Stimulated activated CD8-positive, alpha-beta memory T cell treated with anti-CD3 and anti-CD28 coated beads, Interleukin-4, amount 100 ng/mL, for 4 hours (primary cell): ENCODE measurements at regions not wholly inside any gene's neighbourhood (a gene's known extent, or its start where the extent isn't known, plus 50 kb on each side); places are given as distances from the start of the nearest gene placed in this dataset.

Source experiments
- DNase-seq, 2 donors: peaks; one replicate each; pipeline ENCODE4 v3.0.0-alpha.2; 2020; ENCODE audit warnings: low read depth in 2 of 2, low spot score in 1 of 2

DNA sequence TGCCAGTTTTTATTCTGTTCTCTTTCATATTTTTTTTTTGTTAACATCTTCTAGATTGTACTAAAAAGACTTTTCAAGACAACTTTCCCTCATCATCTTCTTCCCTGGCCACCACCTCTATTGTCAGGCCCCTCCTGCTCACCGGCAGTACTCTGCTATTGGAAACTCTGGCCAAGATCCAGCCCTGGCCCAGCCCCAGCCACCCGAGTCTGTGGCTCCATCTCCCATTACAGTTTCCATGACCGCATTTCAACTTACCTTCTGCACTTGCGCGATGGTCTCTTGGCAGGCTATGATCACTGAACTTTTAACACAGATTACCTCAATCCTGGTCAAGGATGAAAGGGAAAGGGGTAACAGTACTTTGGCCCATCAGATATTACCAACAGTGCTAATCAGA, 137.7 kb upstream of the POM121L12 start:
- no peak for DNase-seq

DNA sequence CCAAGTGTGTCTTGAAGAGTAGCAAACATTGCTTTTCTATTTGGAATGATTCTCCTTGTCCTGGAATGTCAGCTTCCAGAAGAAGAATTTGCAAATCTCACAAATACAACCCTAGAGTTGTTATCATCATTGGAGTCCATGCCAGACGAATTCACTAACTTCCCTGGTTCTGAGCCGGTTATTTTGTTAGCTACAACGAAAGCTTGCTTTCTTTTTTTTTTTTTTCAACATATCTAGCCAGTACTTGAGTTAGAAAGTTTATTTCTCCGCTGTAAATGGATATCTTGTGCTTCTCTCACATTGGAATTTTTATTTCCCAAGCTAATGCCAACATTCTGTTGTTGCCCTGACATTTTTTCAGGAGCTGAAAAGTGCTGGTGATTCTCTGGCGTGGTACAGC, 138.1 kb upstream of the POM121L12 start:
- no peak for DNase-seq

DNA sequence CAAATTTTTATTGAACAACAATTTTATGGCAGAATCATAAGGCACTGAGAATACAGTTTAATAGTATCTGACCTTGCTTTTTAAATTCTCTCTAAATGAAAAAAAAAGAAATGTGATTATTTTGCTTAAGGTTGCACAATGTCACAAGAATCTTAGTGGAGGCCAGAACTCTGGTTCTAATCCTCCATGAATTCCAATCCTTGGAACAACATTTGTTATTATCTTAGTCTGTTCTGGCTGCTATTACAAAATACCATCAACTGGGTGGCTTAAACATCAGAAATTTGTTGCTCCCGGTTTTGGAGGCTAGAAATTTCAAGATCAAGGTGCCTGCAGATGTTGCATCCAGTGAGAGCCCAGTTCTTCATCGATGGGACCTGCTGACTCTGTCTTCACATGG, 158.2 kb upstream of the POM121L12 start:
- no peak for DNase-seq

DNA sequence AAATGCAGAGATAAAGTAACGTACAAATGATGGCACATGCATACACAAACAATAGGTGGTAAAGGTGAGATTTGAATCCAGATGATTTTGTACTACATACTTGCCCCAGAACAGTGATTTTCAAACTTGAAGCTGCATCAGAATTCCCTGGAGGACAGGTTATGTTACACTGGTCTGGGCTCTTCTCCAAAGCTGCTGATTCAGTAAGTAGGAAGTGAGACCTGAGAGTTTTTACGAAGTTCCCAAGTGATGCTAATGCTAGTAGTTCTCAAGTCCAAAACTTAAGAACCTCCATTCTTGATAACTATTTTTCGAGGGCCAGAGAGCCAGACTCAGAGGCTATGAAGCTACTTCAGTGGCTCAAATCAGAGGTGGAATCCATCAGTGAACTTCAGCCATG, 159.0 kb upstream of the POM121L12 start:
- no peak for DNase-seq

DNA sequence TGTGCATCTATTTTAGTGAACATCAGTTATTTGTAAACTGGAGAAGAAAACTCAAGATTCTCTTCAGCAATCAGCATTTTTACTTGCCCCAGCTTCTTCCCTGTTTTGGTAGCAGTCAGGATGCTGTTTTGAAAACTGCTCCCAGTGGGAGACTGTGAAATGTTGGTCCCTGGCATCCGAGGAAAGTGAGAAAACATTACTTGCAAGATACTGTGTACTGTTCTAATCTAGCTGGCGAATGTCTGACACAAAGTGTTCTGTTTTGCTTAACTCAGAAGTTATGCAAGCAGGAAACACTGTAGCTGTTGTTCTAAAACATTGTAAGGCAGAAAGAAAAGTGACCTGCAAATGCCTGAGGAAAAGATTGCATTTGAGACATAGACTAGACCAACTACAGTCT, 171.8 kb upstream of the POM121L12 start:
- DNase-seq, result no peak

DNA sequence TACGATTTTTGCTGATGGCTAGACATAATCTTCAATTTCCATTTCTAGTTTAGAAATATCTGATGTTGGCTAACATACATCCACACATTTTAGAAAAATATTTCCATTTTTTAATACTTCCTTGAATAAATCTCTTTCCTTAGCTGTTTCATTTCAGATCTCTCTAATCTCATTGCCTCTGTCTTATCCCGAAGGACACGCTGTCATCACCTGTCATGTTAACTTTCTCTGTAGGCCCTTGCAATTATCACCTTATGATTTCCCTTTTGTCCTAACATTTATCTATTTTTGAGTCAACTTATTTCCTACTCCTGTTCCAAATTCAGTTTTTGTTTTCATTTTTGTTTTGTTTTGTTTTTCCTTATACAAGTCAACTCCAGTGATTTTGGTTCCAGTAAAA, 173.1 kb upstream of the POM121L12 start:
- DNase-seq, result no peak

DNA sequence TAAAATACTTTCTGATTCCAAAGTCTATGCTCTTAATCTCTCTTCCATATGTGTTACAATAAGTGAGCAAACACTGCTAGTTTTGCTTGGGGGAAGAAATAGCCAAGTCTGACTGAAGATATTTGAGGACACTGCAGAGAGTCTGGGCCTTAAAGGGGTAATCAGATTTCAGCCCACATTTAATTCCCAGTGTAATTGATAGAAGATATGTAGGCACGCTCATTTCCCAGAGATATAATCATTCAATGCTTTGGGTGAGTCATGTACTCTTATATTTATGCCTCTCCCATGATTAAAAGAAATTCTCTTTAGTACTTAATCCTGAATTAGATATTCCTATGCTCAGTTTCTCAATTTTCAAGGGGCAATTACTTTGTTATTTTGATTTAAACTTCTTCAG, 178.1 kb upstream of the POM121L12 start:
- no peak for DNase-seq

DNA sequence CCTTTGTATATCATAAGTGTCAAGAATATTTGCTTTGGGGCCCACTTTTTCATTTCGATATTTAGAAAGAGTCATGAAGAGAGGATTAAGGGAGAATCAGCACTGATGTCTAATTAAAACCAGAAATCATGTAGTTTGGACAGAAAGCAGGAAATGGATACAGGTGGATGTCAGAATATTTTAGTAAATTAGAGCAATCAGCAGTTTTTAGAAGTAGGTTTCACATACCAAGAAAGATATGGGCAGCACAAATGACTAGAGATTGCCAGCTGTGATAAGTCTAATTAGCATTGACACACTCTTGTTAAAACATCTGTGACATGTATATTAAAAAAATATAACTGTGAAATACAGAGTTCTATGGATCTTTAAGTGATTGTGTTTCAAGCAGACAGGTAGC, 180.8 kb upstream of the POM121L12 start:
- DNase-seq, result no peak

DNA sequence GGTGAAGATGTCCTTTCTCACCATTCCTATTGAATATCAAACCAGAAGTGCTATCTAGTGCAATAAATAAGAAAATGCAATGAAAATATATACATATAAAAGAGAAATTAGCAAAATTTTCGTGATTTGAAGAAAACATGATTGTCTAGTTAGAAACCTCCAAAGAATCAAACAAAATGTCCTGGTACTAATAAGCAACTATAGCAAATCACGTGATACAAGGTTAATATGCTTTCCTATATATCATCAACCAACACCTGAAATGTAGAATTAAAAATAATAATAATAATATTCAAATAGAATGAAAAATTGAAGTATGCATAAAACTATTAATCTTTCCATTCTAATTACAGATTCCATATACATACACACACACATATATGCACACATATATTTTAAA, 183.9 kb upstream of the POM121L12 start:
- no peak for DNase-seq

DNA sequence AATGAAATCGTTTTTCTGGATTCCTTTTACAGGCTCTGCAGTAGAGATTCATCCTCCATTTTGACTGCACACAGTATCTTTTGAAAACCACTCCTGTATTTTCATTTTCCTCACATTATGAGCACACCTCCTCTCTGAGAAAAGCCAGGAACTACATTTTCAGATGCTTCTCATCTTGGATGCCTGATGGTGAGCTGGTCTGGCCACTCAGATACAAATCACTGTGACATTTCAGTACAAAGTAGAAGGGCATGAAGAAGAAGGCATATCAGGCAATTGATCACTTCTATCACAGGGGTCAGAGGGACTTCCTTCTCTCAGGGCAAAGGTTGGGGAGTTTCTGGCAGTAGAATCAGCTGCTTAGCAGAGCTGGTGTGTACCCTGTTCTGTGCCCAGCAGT, 192.0 kb upstream of the POM121L12 start:
- DNase-seq, result no peak

DNA sequence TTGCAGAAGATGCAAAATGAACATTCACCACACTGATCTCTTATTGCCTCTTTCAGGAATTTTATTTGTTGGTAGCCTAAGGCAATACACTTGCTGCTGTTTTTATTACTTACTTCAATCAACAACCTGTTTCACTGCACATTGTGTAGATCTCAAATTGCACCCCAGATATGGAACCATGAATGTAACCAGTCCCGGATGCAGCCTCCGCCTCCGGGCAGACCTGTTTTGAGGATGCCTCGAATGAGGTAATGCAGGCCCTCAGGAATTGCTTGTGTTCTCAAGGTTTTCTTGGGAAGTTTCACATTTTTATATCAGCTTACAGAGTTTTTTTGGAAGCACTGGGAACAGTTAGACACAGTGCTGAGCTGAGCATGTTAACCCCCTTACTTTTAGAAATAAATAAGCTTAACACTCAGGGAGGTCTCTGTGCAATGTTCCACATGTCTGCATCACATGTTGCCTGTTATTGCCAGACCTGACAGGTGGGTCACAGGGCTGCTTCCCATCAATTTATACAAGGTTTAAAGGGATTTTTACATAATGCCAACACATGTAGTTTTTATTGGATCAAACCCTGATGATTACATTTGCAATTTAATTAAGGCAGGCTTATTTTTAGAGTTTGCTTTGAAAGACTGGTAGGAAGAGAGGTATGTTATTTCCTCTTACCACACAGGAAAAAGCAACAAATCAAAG, 193.1 kb upstream of the POM121L12 start:
- DNase-seq, result no peak

DNA sequence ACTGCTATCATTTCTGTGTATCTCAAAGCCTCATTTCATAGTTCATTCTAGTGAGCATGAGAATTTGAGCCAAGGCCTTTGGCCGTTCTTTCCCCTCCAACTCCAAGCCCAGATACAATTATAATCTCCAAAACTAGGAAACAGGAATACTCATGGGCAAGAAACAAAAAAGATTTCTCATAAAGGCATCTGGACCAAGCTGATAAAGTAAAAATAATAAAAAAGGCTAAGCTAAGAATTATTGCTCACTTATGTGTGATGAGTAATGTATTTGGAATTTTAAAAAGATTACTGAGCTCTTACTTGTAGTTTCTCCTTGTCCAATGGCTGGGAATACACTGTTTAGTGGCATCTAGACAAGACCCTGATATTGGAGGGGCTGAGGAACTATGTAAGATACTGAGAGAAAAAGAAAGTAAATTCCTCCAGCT, 196.4 kb upstream of the POM121L12 start:
- no peak for DNase-seq

DNA sequence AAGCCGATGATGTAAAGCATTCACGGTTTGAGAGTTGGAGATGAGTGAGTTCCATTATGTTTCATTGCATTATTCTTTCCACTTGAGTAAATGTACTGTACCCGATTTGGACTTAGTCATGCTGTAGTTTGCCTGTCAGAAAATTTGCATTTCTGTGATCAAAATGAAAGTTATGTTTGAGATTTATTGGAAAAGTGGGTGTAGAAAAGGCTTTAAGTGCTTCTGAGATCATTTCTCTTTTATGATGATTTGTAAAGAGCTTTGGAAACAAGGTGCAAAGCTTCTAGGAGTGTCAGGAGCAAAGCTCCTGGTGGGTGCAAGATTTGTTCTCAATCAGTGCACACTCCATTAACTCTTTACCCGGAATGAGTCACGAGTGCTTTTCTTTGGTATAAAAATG, 204.1 kb upstream of the POM121L12 start:
- DNase-seq, result no peak

DNA sequence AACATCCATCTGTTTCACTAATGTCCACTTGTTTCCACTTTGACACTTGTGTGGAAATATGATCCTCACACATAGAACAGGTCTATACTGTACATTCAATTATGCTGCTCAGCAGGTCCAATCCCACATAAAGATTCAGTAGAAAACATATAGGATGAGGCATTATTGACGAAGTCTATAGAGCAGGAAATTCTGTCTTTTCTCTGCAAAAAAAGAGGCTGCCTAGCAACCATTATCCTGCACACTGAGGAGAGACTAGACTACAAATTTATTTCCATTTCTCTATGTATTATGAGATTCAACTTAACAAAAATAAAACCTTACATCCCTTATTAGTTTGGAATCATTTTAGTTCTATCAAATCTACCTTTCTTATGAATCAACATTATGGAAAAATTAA, 204.6 kb upstream of the POM121L12 start:
- DNase-seq, result no peak

DNA sequence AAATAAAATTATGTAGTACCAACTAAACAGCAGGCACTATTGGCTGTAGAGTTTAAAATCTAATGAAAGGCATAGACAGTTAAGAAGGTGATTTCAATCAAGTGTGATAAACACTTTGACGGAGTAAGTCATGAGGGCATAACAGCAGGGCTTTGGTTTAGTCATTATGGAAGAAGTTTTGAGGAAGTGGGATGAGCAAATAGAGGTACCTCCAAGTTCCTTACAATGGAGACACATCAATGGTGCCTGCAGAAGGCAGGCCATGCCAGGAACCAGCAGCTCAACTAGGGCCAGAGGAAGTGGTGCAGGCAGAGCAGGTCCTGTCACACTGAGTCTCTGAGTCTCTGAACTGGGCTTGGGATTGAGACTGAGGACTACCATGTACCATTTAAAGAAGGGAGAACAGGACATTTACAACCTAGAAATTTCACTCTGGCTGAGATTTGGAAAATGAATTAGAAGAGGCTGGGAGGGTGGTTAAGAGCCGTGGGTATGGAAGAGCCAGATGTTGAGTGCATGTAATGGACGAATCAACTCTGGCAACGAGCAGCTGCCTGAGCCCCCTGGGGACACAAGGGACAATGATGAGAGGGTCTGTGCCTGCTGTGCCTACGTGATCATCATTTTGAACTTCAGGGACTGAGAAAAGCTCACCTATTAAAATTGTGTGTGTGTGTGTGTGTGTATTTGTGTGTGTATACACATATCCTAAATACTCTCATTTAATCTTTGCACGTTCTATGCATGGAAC, 208.7 kb upstream of the POM121L12 start:
- no peak for DNase-seq

DNA sequence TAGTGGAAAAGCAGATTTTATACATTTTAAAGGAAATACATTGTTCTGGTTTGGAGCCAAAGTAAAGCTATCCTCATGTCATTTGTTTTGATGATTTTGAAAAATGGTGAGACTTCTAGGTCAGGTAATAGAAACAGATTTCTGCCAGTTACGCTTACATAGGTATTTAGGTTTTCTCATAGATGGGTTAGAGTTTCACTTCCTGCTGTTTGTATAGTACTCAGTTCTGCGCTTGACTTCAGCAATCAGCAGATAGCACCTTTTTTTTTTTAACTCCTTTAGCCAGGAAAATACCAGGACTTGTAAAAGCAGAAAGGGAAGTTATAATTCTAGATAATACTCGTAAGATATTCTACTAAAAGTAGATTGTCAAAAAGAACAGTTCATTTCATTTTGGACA, 209.8 kb upstream of the POM121L12 start:
- DNase-seq, result no peak

DNA sequence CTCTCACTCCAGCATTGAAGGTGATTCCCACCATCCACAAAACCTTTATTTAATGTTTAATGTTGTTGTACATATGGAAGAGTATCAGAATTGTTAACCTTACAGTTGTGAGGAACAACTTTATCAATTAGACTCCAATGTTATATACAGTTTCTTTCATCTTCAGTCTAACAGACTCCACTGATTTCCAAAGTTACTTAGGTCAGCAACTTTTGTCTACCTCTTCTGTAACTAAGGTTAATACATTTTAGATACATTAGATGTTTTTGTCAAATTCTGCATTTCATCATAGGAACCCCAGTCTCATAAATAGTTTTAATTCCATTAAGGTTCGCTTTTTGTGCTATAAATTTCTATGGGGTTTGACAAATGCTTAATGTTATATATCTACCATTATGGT, 223.9 kb upstream of the POM121L12 start:
- no peak for DNase-seq

DNA sequence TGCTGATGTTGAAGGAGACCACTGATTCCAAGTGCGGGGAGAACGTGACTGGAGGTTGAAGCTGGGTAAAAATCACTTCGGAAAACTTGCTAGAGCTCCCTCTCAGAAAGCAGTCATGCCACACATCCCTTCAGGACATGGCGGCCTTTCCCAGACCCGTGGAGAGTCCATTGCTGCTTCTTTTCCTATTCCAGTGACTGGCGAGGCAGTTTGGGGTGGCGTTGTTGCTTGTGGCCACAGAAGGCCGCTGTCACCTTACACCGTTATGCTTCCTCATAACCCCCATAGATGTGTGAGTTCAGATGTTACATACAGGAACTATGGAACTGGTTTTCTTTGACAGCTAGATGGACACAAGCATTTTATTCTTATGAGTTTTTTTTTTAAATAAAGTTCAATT, 235.6 kb upstream of the POM121L12 start:
- DNase-seq, result no peak

DNA sequence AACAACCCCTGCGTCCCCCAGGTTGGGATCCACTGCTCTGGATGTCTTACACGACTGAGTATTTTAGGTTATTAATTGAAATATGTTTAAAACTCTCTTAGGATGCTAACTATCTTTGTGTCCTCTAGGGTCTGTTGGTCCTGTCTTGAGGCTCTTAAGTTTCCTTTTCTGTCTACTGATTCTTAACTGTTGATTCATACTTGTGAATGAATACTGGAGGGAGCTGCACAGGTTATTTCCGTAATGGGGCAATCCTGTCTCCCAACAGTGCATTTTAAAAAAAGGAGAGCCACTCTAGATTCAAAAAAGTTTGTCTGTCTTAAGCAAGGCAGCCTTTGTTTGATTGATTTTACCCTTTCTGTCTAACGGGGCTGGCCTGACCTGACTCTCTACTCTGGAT, 237.6 kb upstream of the POM121L12 start:
- no peak for DNase-seq

DNA sequence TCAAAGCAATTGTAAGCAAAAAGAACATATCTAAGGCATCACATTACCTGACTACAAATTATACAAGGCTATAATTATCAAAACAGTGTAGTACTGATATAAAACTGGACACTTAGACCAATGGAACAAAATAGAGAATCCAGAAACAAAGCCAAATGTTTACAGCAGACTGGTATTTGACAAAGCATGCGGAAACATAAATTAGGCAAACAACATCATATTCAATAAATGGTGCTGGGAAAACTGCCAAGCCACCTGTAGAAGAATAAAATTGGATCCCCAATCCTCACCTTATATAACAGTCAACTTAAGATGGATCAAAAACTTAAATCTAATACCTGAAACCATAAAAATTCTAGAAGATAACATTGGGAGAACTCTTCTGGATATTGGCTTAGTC, 240.8 kb upstream of the POM121L12 start:
- no peak for DNase-seq

DNA sequence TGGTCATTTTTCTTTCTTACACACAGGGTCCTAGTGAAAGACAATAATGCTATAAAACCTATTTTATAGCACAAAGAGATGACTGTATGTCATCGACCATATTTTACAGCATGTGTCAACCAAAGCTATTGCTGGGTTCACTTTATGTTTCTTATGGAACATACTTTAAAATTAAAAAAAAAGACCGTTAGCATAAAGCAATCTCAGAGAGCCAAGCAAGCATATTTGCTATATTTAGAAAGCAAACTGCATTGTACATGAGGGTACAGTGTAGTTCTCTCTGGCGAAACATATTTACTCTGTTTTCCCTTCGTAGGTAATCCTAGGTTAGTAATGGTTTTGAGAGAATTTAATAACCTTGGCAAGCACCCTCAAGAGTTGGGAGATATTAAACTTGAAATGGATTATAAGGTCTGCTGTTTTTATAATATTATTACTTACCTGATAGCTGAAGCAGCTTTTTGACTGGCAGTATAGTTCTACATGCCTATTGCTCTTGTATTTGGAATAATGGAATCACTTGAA, 244.2 kb upstream of the POM121L12 start:
- DNase-seq, result no peak

DNA sequence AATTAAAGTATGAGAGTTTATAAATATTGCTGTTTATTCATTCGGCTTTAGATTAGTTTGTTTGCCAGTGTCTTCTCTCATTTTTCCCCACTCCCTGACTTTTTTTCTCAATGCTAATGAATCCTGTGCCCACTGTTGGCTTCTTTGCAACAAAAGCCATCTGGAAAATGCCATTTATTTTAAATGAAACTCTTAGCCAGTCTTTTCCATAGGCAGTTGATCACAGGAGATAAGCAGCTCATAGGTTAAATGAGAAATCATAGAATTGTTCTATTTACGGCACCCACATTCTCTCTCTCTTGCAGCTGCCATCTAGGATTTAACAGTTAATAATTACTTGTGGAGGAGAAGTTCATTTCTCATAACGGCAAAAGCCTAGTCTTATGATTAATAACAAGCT, 249.3 kb upstream of the POM121L12 start:
- DNase-seq, result no peak

DNA sequence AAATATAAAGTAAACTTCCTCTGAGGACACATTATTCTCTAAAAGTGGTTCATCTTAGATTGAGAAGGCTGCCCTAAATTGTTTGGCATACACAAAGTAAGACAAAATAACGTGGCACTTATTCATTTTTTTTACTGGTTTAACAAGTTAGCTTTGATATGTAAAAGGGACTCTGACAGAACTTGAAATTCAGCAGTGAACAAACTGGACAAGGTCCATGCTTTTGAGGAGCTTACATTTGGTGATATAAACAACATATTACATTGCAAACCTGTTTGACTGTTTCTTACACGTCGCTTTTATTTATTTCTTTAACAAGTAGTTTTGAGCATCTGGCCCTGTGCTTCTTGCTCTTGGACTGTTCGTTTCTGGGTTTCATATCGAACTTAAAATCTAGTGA, 253.1 kb upstream of the POM121L12 start:
- DNase-seq, result no peak
